ENCODE measurements at regions not wholly inside any gene's neighbourhood (a gene's known extent, or its start where the extent isn't known, plus 50 kb on each side); places are given as distances from the start of the nearest gene placed in this dataset.

GRCh38 chr12:127237151-127237550 is 1029.8 kb upstream of the TMEM132C start:
- H3K4me3 ChIP-seq (ENCODE audit: low read length), result no peak overlapping the region
- H3K27ac ChIP-seq (ENCODE audit: low read length), result no peak overlapping the region
- H3K27me3 Mint-ChIP-seq (ENCODE audit: low read depth in 2 of 2), result no peaks in the 10 kb centered on the region
- WGBS (ENCODE audit: insufficient coverage), result 78% methylated on average over 8 of the region's 9 CpGs
- H3K36me3 Mint-ChIP-seq, result no peaks in the 10 kb centered on the region
- ATAC-seq (no peak), DNase-seq (no peak)
- H3K9me3 Mint-ChIP-seq, result peaks cover 0 to 2% of the 10 kb centered on the region in 2 donors
- no peaks in the 10 kb centered on the region for H3K4me1 Mint-ChIP-seq
- TF ChIP-seq CTCF (IDR thresholded peaks at IDR 0.05), result no peak
- no peak overlapping the region for H3K27ac Mint-ChIP-seq
- H3K9me3 ChIP-seq (ENCODE audit: control insufficient read depth, insufficient read depth, low read length), result no peaks in the 10 kb centered on the region
- no peaks in the 10 kb centered on the region for H3K4me1 ChIP-seq (ENCODE audit: control insufficient read depth, insufficient read depth, low read length)
- intact Hi-C loops (cut with micrococcal nuclease), result no loop called here
- H3K36me3 ChIP-seq (ENCODE audit: control insufficient read depth, insufficient read depth, low read length), result no peaks in the 10 kb centered on the region
- H3K4me3 Mint-ChIP-seq, result no peak overlapping the region
- no peaks in the 10 kb centered on the region for H3K27me3 ChIP-seq (ENCODE audit: control insufficient read depth, insufficient read depth, low read length)

GRCh38 chr12:127238107-127238506 is 1028.9 kb upstream of the TMEM132C start:
- no peaks in the 10 kb centered on the region for H3K9me3 ChIP-seq (ENCODE audit: control insufficient read depth, insufficient read depth, low read length)
- no peaks in the 10 kb centered on the region for H3K36me3 Mint-ChIP-seq
- TF ChIP-seq CTCF (IDR thresholded peaks at IDR 0.05), result no peak
- H3K27ac ChIP-seq (ENCODE audit: low read length), result no peak overlapping the region
- H3K4me3 ChIP-seq (ENCODE audit: low read length), result no peak overlapping the region
- H3K27me3 Mint-ChIP-seq (ENCODE audit: low read depth in 2 of 2), result no peaks in the 10 kb centered on the region
- no peak overlapping the region for H3K27ac Mint-ChIP-seq
- H3K4me3 Mint-ChIP-seq, result no peak overlapping the region
- ATAC-seq, result no peak
- DNase-seq, result no peak
- H3K27me3 ChIP-seq (ENCODE audit: control insufficient read depth, insufficient read depth, low read length), result no peaks in the 10 kb centered on the region
- no peaks in the 10 kb centered on the region for H3K4me1 Mint-ChIP-seq
- WGBS (ENCODE audit: insufficient coverage), result 88% methylated on average over 3 of the region's 4 CpGs
- H3K36me3 ChIP-seq (ENCODE audit: control insufficient read depth, insufficient read depth, low read length), result no peaks in the 10 kb centered on the region
- intact Hi-C loops (cut with micrococcal nuclease), result no loop called here
- H3K9me3 Mint-ChIP-seq, result peaks cover 2 to 3% of the 10 kb centered on the region in 2 donors
- no peaks in the 10 kb centered on the region for H3K4me1 ChIP-seq (ENCODE audit: control insufficient read depth, insufficient read depth, low read length)

GRCh38 chr12:127239781-127240180 is 1027.2 kb upstream of the TMEM132C start:
- Mint-ChIP-seq H3K4me3 (no peak overlapping the region), H3K27me3 (ENCODE audit: low read depth in 2 of 2) (no peaks in the 10 kb centered on the region), H3K27ac (no peak overlapping the region), H3K4me1 (no peaks in the 10 kb centered on the region), H3K9me3 (peaks cover 3 to 6% of the 10 kb centered on the region in 2 donors), H3K36me3 (no peaks in the 10 kb centered on the region)
- no peaks in the 10 kb centered on the region for H3K27me3 ChIP-seq (ENCODE audit: control insufficient read depth, insufficient read depth, low read length)
- H3K4me1 ChIP-seq (ENCODE audit: control insufficient read depth, insufficient read depth, low read length), result no peaks in the 10 kb centered on the region
- H3K9me3 ChIP-seq (ENCODE audit: control insufficient read depth, insufficient read depth, low read length), result no peaks in the 10 kb centered on the region
- intact Hi-C loops (cut with micrococcal nuclease), result no loop called here
- no peak overlapping the region for H3K27ac ChIP-seq (ENCODE audit: low read length)
- TF ChIP-seq CTCF (IDR thresholded peaks at IDR 0.05), result no peak
- no peaks in the 10 kb centered on the region for H3K36me3 ChIP-seq (ENCODE audit: control insufficient read depth, insufficient read depth, low read length)
- ATAC-seq (no peak), DNase-seq (no peak)
- WGBS (ENCODE audit: insufficient coverage), result 90% methylated on average over 5 of the region's 6 CpGs
- H3K4me3 ChIP-seq (ENCODE audit: low read length), result no peak overlapping the region

- TF ChIP-seq CTCF (IDR thresholded peaks at IDR 0.05), result no peak
- no peak overlapping the region for H3K27ac ChIP-seq (ENCODE audit: low read length)
- no peak overlapping the region for H3K4me3 ChIP-seq (ENCODE audit: low read length)
- Mint-ChIP-seq H3K27ac (no peak overlapping the region), H3K4me1 (no peaks in the 10 kb centered on the region), H3K4me3 (no peak overlapping the region), H3K27me3 (ENCODE audit: low read depth in 2 of 2) (no peaks in the 10 kb centered on the region), H3K9me3 (peaks cover 3 to 6% of the 10 kb centered on the region in 2 donors), H3K36me3 (no peaks in the 10 kb centered on the region)
- ATAC-seq (no peak), DNase-seq (no peak)
- no peaks in the 10 kb centered on the region for H3K9me3 ChIP-seq (ENCODE audit: control insufficient read depth, insufficient read depth, low read length)
- H3K36me3 ChIP-seq (ENCODE audit: control insufficient read depth, insufficient read depth, low read length), result no peaks in the 10 kb centered on the region
- H3K27me3 ChIP-seq (ENCODE audit: control insufficient read depth, insufficient read depth, low read length), result no peaks in the 10 kb centered on the region
- WGBS (ENCODE audit: insufficient coverage), result 82% methylated on average over 4 of the region's 6 CpGs
- intact Hi-C loops (cut with micrococcal nuclease), result no loop called here
- no peaks in the 10 kb centered on the region for H3K4me1 ChIP-seq (ENCODE audit: control insufficient read depth, insufficient read depth, low read length)
These were observed 1026.6 kb upstream of the TMEM132C start for GRCh38 chr12:127240249-127240929.

Measured in natural killer cell (primary cell).